WTC11 (cell line): ENCODE measurements at regions not wholly inside any gene's neighbourhood (a gene's known extent, or its start where the extent isn't known, plus 50 kb on each side); places are given as distances from the start of the nearest gene placed in this dataset.

ENCODE experiments used
- CREB1 ChIP-seq: sonication (generic); formaldehyde crosslinking; IDR thresholded peaks from 2 replicates; pipeline ENCODE4 v1.8.0; 2023; ENCODE audit warnings: mild to moderate bottlenecking, missing genetic modification reagents
- ELF4 ChIP-seq: sonication (generic); formaldehyde crosslinking; IDR thresholded peaks from 2 replicates; pipeline ENCODE4 v1.8.1; 2022; ENCODE audit warnings: low read depth, mild to moderate bottlenecking, moderate library complexity, missing genetic modification reagents
- EMX1 ChIP-seq: fragments of 250-450 bp; sonication (Bioruptor Pico); IDR thresholded peaks from 2 replicates; pipeline ENCODE4 v1.8.0; 2021; ENCODE audit warnings: mild to moderate bottlenecking
- ESRRA ChIP-seq: sonication (generic); formaldehyde crosslinking; IDR thresholded peaks from 2 replicates; pipeline ENCODE4 v1.8.1; 2022; ENCODE audit warnings: mild to moderate bottlenecking, missing genetic modification reagents, borderline replicate concordance
- FOXK1 ChIP-seq: sonication (generic); formaldehyde crosslinking; IDR thresholded peaks from 2 replicates; pipeline ENCODE4 v1.8.0; 2022; ENCODE audit warnings: mild to moderate bottlenecking, moderate library complexity, missing genetic modification reagents
- ZNF671 ChIP-seq: fragments of 250-450 bp; sonication (Bioruptor Pico); IDR thresholded peaks from 2 replicates; pipeline ENCODE4 v1.8.0; 2021; ENCODE audit warnings: mild to moderate bottlenecking
- TF ChIP-seq, protein P1 (sequence below): fragments of 200-600 bp; IDR thresholded peaks from 2 replicates; pipeline ENCODE4 v1.8.0; 2022; ENCODE audit warnings: antibody characterized with exemption
- TF ChIP-seq, protein P2 (sequence below): sonication (generic); formaldehyde crosslinking; IDR thresholded peaks from 2 replicates; pipeline ENCODE4 v1.8.0; 2022; ENCODE audit warnings: mild to moderate bottlenecking, missing genetic modification reagents
- TF ChIP-seq, protein P3 (sequence below): sonication (generic); formaldehyde crosslinking; IDR thresholded peaks from 2 replicates; pipeline ENCODE4 v1.8.0; 2023; ENCODE audit warnings: missing genetic modification reagents
- TF ChIP-seq, protein P4 (sequence below): sonication (generic); formaldehyde crosslinking; conservative IDR thresholded peaks from 2 replicates; pipeline ENCODE4 v1.8.1; 2022; ENCODE audit warnings: mild to moderate bottlenecking, missing genetic modification reagents
- TF ChIP-seq, protein P5 (sequence below): sonication (generic); formaldehyde crosslinking; IDR thresholded peaks from 2 replicates; pipeline ENCODE4 v1.8.0; 2022; ENCODE audit warnings: missing genetic modification reagents
- TF ChIP-seq, protein P6 (sequence below): sonication (generic); formaldehyde crosslinking; IDR thresholded peaks from 2 replicates; pipeline ENCODE4 v1.8.0; 2023; ENCODE audit warnings: missing genetic modification reagents, mild to moderate bottlenecking, borderline replicate concordance

DNA sequence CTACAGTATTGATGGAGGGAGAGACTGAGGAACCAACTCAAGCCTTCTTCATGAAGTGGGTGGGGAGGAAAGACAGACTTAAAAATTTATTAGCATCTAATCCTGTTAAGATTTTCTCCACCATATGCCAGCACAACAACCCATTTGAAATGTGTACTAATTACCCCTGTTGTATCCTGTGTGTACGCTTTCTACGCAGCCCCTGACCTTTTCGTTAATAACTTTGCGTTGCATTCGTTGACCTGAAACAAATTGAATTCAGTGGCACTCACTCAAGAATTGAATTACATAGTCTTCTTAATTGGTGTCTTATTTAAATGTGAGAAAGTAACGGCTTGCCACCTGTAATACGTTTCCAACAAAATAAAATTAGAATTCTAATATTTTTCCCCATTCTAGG, 113.9 kb downstream of the LINC00237 start:
- TF ChIP-seq, protein P1, sequence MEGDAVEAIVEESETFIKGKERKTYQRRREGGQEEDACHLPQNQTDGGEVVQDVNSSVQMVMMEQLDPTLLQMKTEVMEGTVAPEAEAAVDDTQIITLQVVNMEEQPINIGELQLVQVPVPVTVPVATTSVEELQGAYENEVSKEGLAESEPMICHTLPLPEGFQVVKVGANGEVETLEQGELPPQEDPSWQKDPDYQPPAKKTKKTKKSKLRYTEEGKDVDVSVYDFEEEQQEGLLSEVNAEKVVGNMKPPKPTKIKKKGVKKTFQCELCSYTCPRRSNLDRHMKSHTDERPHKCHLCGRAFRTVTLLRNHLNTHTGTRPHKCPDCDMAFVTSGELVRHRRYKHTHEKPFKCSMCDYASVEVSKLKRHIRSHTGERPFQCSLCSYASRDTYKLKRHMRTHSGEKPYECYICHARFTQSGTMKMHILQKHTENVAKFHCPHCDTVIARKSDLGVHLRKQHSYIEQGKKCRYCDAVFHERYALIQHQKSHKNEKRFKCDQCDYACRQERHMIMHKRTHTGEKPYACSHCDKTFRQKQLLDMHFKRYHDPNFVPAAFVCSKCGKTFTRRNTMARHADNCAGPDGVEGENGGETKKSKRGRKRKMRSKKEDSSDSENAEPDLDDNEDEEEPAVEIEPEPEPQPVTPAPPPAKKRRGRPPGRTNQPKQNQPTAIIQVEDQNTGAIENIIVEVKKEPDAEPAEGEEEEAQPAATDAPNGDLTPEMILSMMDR, result no peak
- TF ChIP-seq ELF4 (CRISPR knock-in tag) (no peak), FOXK1 (CRISPR knock-in tag) (no peak), ZNF671 (no peak), EMX1 (CRISPR knock-in tag) (no peak), CREB1 (CRISPR knock-in tag) (no peak), ESRRA (CRISPR knock-in tag) (no peak)
- TF ChIP-seq, protein P2, sequence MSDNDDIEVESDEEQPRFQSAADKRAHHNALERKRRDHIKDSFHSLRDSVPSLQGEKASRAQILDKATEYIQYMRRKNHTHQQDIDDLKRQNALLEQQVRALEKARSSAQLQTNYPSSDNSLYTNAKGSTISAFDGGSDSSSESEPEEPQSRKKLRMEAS, result no peak
- TF ChIP-seq, protein P3, sequence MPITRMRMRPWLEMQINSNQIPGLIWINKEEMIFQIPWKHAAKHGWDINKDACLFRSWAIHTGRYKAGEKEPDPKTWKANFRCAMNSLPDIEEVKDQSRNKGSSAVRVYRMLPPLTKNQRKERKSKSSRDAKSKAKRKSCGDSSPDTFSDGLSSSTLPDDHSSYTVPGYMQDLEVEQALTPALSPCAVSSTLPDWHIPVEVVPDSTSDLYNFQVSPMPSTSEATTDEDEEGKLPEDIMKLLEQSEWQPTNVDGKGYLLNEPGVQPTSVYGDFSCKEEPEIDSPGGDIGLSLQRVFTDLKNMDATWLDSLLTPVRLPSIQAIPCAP (CRISPR knock-in tag), result no peak
- TF ChIP-seq, protein P4, sequence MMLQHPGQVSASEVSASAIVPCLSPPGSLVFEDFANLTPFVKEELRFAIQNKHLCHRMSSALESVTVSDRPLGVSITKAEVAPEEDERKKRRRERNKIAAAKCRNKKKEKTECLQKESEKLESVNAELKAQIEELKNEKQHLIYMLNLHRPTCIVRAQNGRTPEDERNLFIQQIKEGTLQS (CRISPR knock-in tag), result no peak
- TF ChIP-seq, protein P5, sequence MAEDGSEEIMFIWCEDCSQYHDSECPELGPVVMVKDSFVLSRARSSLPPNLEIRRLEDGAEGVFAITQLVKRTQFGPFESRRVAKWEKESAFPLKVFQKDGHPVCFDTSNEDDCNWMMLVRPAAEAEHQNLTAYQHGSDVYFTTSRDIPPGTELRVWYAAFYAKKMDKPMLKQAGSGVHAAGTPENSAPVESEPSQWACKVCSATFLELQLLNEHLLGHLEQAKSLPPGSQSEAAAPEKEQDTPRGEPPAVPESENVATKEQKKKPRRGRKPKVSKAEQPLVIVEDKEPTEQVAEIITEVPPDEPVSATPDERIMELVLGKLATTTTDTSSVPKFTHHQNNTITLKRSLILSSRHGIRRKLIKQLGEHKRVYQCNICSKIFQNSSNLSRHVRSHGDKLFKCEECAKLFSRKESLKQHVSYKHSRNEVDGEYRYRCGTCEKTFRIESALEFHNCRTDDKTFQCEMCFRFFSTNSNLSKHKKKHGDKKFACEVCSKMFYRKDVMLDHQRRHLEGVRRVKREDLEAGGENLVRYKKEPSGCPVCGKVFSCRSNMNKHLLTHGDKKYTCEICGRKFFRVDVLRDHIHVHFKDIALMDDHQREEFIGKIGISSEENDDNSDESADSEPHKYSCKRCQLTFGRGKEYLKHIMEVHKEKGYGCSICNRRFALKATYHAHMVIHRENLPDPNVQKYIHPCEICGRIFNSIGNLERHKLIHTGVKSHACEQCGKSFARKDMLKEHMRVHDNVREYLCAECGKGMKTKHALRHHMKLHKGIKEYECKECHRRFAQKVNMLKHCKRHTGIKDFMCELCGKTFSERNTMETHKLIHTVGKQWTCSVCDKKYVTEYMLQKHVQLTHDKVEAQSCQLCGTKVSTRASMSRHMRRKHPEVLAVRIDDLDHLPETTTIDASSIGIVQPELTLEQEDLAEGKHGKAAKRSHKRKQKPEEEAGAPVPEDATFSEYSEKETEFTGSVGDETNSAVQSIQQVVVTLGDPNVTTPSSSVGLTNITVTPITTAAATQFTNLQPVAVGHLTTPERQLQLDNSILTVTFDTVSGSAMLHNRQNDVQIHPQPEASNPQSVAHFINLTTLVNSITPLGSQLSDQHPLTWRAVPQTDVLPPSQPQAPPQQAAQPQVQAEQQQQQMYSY, result no peak
- TF ChIP-seq, protein P6, sequence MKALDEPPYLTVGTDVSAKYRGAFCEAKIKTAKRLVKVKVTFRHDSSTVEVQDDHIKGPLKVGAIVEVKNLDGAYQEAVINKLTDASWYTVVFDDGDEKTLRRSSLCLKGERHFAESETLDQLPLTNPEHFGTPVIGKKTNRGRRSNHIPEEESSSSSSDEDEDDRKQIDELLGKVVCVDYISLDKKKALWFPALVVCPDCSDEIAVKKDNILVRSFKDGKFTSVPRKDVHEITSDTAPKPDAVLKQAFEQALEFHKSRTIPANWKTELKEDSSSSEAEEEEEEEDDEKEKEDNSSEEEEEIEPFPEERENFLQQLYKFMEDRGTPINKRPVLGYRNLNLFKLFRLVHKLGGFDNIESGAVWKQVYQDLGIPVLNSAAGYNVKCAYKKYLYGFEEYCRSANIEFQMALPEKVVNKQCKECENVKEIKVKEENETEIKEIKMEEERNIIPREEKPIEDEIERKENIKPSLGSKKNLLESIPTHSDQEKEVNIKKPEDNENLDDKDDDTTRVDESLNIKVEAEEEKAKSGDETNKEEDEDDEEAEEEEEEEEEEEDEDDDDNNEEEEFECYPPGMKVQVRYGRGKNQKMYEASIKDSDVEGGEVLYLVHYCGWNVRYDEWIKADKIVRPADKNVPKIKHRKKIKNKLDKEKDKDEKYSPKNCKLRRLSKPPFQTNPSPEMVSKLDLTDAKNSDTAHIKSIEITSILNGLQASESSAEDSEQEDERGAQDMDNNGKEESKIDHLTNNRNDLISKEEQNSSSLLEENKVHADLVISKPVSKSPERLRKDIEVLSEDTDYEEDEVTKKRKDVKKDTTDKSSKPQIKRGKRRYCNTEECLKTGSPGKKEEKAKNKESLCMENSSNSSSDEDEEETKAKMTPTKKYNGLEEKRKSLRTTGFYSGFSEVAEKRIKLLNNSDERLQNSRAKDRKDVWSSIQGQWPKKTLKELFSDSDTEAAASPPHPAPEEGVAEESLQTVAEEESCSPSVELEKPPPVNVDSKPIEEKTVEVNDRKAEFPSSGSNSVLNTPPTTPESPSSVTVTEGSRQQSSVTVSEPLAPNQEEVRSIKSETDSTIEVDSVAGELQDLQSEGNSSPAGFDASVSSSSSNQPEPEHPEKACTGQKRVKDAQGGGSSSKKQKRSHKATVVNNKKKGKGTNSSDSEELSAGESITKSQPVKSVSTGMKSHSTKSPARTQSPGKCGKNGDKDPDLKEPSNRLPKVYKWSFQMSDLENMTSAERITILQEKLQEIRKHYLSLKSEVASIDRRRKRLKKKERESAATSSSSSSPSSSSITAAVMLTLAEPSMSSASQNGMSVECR, result no peak
